ENCODE measurements at regions not wholly inside any gene's neighbourhood (a gene's known extent, or its start where the extent isn't known, plus 50 kb on each side); places are given as distances from the start of the nearest gene placed in this dataset.

DNA sequence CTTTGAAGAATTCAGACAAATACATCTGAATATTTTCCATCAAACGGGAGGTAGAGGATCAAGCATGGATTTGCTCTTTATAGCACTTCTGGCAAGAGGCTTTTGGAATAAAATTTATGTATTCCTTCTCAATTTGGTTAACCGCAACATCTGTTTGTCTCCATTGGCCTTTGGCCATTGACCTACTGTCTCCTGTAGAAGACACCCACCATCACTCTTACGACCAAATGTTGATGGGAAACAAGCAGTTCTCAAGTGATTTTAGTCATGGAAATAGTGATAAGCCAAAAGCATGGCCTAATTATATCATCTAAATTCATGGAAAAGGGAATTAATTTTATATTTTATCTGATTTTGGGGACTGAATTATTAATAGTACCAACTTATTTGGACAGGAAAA lies 591.9 kb downstream of the CD109 start:
- TF ChIP-seq POLR2A (IDR thresholded peaks at IDR 0.05) = no peak
- peak in 1 of 3 donors; percentile 24 for TF ChIP-seq POLR2AphosphoS5 (IDR thresholded peaks at IDR 0.05)
- TF ChIP-seq, protein P1, sequence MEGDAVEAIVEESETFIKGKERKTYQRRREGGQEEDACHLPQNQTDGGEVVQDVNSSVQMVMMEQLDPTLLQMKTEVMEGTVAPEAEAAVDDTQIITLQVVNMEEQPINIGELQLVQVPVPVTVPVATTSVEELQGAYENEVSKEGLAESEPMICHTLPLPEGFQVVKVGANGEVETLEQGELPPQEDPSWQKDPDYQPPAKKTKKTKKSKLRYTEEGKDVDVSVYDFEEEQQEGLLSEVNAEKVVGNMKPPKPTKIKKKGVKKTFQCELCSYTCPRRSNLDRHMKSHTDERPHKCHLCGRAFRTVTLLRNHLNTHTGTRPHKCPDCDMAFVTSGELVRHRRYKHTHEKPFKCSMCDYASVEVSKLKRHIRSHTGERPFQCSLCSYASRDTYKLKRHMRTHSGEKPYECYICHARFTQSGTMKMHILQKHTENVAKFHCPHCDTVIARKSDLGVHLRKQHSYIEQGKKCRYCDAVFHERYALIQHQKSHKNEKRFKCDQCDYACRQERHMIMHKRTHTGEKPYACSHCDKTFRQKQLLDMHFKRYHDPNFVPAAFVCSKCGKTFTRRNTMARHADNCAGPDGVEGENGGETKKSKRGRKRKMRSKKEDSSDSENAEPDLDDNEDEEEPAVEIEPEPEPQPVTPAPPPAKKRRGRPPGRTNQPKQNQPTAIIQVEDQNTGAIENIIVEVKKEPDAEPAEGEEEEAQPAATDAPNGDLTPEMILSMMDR (IDR thresholded peaks at IDR 0.05) = no peak

All from transverse colon (tissue), 4 donors.